IMR-90 (cell line): ENCODE measurements at regions not wholly inside any gene's neighbourhood (a gene's known extent, or its start where the extent isn't known, plus 50 kb on each side); places are given as distances from the start of the nearest gene placed in this dataset.

ENCODE experiments used
- ATAC-seq: fragments of 200-7000 bp; cut with Tn5 transposase; 2 replicates; pipeline ENCODE4 v1.9.1; 2020; ENCODE audit warnings: low read depth, mild to moderate bottlenecking, moderate library complexity
- BruUV-seq: library from RNA; stranded (reverse); fragments of 400-500 nt; replicated peaks from 2 replicates; lab custom pipeline; 2021; lab: Mats Ljungman, UMichigan
- CTCF ChIA-PET: fragments of 300-600 bp; formaldehyde crosslinking; extraction: SDS; loops from one replicate; lab custom pipeline; 2021; ENCODE audit warnings: antibody characterized with exemption; lab: Yijun Ruan, JAX
- POLR2A ChIA-PET: fragments of 300-600 bp; sonication (Branson Sonifier 250); formaldehyde crosslinking; loops from one replicate; lab custom pipeline; 2022; ENCODE audit warnings: antibody characterized with exemption; ENCODE audit not compliant: unreplicated experiment; lab: Charles Lee
- DNase-seq: peaks from one replicate; pipeline ENCODE4 v3.0.0; 2013
- H2AFZ ChIP-seq: replicated peaks from 2 replicates; pipeline ENCODE3; 2013; ENCODE audit warnings: low read length, mild to moderate bottlenecking; ENCODE audit not compliant: poor library complexity
- H2AK5ac ChIP-seq: 2 replicates; pipeline ENCODE4 v1.6.1; 2013; ENCODE audit warnings: low read depth, low read length, inconsistent platforms
- H2AK9ac ChIP-seq: replicated peaks from 2 replicates; pipeline ENCODE3; 2013; ENCODE audit warnings: mild to moderate bottlenecking, low read depth, low read length, moderate library complexity; ENCODE audit not compliant: poor library complexity
- H2BK120ac ChIP-seq: 2 replicates; pipeline ENCODE4 v1.6.1; 2013; ENCODE audit warnings: low read depth, low read length, inconsistent platforms
- H2BK15ac ChIP-seq: 3 replicates; pipeline ENCODE4 v1.6.1; 2013; ENCODE audit warnings: low read depth, low read length, inconsistent platforms
- H2BK20ac ChIP-seq: 2 replicates; pipeline ENCODE4 v1.6.1; 2013; ENCODE audit warnings: low read depth, mild to moderate bottlenecking, inconsistent platforms, low read length, moderate library complexity
- H2BK5ac ChIP-seq: 2 replicates; pipeline ENCODE4 v1.6.1; 2013; ENCODE audit warnings: mild to moderate bottlenecking, low read depth, low read length, inconsistent platforms; ENCODE audit not compliant: poor library complexity, severe bottlenecking
- H3K14ac ChIP-seq: replicated peaks from 2 replicates; pipeline ENCODE4 v1.6.1; 2013; ENCODE audit warnings: low read depth, low read length, inconsistent platforms
- H3K18ac ChIP-seq: 2 replicates; pipeline ENCODE4 v1.6.1; 2013; ENCODE audit warnings: low read depth, low read length, control low read depth
- H3K23ac ChIP-seq: 2 replicates; pipeline ENCODE4 v1.6.1; 2013; ENCODE audit warnings: low read depth, low read length, inconsistent platforms
- H3K27ac ChIP-seq: 2 replicates; pipeline ENCODE4 v1.5.1; 2013; ENCODE audit warnings: mild to moderate bottlenecking, control low read depth, low read length; ENCODE audit not compliant: insufficient read depth
- H3K27me3 ChIP-seq: 2 replicates; pipeline ENCODE4 v1.6.1; 2013; ENCODE audit warnings: low read length; ENCODE audit not compliant: control insufficient read depth, insufficient read depth
- H3K36me3 ChIP-seq: 2 replicates; pipeline ENCODE4 v1.6.1; 2013; ENCODE audit warnings: low read length, mixed read lengths; ENCODE audit not compliant: control insufficient read depth, insufficient read depth
- H3K4ac ChIP-seq: 2 replicates; pipeline ENCODE4 v1.6.1; 2013; ENCODE audit warnings: low read depth, low read length, inconsistent platforms
- H3K4me1 ChIP-seq: 2 replicates; pipeline ENCODE4 v1.6.1; 2013; ENCODE audit warnings: low read length, mixed read lengths; ENCODE audit not compliant: control insufficient read depth, insufficient read depth
- H3K4me2 ChIP-seq: 2 replicates; pipeline ENCODE4 v1.6.1; 2013; ENCODE audit warnings: low read depth, mild to moderate bottlenecking, control low read depth, low read length, moderate library complexity
- H3K4me3 ChIP-seq: 2 replicates; pipeline ENCODE4 v1.5.1; 2013; ENCODE audit warnings: low read depth, mild to moderate bottlenecking, control low read depth, low read length, moderate library complexity; ENCODE audit not compliant: insufficient read depth
- H3K56ac ChIP-seq: 2 replicates; pipeline ENCODE4 v1.6.1; 2013; ENCODE audit warnings: low read length, inconsistent platforms; ENCODE audit not compliant: insufficient read depth; ENCODE audit errors: extremely low read depth
- H3K79me1 ChIP-seq, 2 experiments: 2 replicates each; pipeline ENCODE4 v1.6.1; 2013; ENCODE audit warnings: low read length in 2 of 2, inconsistent platforms in 1 of 2, low read depth in 1 of 2
- H3K9ac ChIP-seq: 2 replicates; pipeline ENCODE4 v1.6.1; 2013; ENCODE audit warnings: low read depth, low read length, control low read depth
- H3K9me1 ChIP-seq: 2 replicates; pipeline ENCODE4 v1.6.1; 2013; ENCODE audit warnings: low read length, inconsistent platforms; ENCODE audit not compliant: insufficient read depth
- H3K9me3 ChIP-seq: 2 replicates; pipeline ENCODE4 v1.6.1; 2013; ENCODE audit warnings: low read length; ENCODE audit not compliant: control insufficient read depth, insufficient read depth
- H4K20me1 ChIP-seq: 2 replicates; pipeline ENCODE4 v1.6.1; 2013; ENCODE audit warnings: low read length, inconsistent platforms; ENCODE audit not compliant: insufficient read depth
- H4K5ac ChIP-seq: 2 replicates; pipeline ENCODE4 v1.6.1; 2013; ENCODE audit warnings: mild to moderate bottlenecking, low read depth, low read length, control low read depth
- H4K8ac ChIP-seq, 2 experiments: 2 replicates each; pipeline ENCODE4 v1.6.1; 2013; ENCODE audit warnings: low read depth in 2 of 2, low read length in 2 of 2, control low read depth in 1 of 2, inconsistent platforms in 1 of 2
- H4K91ac ChIP-seq: 2 replicates; pipeline ENCODE4 v1.6.1; 2013; ENCODE audit warnings: low read depth, low read length, inconsistent platforms; ENCODE audit not compliant: insufficient read depth
- CEBPB ChIP-seq: IDR thresholded peaks from 2 replicates; pipeline ENCODE4 v1.6.1; 2012; ENCODE audit warnings: low read depth, low read length, improper control_type of control experiment
- CHD1 ChIP-seq: IDR thresholded peaks from 2 replicates; pipeline ENCODE4 v1.6.1; 2012; ENCODE audit warnings: low read depth, low read length, improper control_type of control experiment
- FOS ChIP-seq: fragments of 150-350 bp; IDR thresholded peaks from 2 replicates; pipeline ENCODE4 v1.6.1; 2016; ENCODE audit warnings: low read depth, low read length
- MAFK ChIP-seq: IDR thresholded peaks from 2 replicates; pipeline ENCODE4 v1.6.1; 2012; ENCODE audit warnings: low read depth, low read length, improper control_type of control experiment
- NFE2L2 ChIP-seq: fragments of 150-350 bp; IDR thresholded peaks from 2 replicates; pipeline ENCODE4 v1.6.1; 2016; ENCODE audit warnings: low read depth, mild to moderate bottlenecking, low read length
- POLR2A ChIP-seq: IDR thresholded peaks from 2 replicates; pipeline ENCODE4 v1.6.1; 2012; ENCODE audit warnings: mild to moderate bottlenecking, low read depth, low read length
- RAD21 ChIP-seq: IDR thresholded peaks from 2 replicates; pipeline ENCODE4 v1.6.1; 2012; ENCODE audit warnings: low read length, improper control_type of control experiment
- RFX5 ChIP-seq: IDR thresholded peaks from 2 replicates; pipeline ENCODE4 v1.8.0; 2012; ENCODE audit warnings: low read depth, mild to moderate bottlenecking, low read length, moderate library complexity
- SMC3 ChIP-seq: fragments of 150-350 bp; IDR thresholded peaks from 2 replicates; pipeline ENCODE4 v1.6.1; 2016; ENCODE audit warnings: low read depth, mild to moderate bottlenecking, antibody characterized with exemption, low read length, moderate library complexity
- WGBS, 2 experiments: methylation state at CpG; one replicate each; pipeline versions ENCODE4 v1.1.5 to v1.1.7; 2013; ENCODE audit warnings: missing lambda C conversion rate in 2 of 2; ENCODE audit not compliant: insufficient read length in 1 of 2; ENCODE audit errors: extremely low coverage in 2 of 2; 5-methylcytosine and 5-hydroxymethylcytosine counted together
- dilution Hi-C: fragments of 300-500 bp; cut with HindIII; formaldehyde crosslinking; loops from one replicate; pipeline ENCODE4 v1.14.3; 2018; ENCODE audit warnings: low sequenced_read_pairs; ENCODE audit not compliant: unreplicated experiment
- in situ Hi-C: fragments of 300-500 bp; cut with MboI; formaldehyde crosslinking; loops from 3 replicates; pipeline ENCODE4 v1.14.3; 2019; ENCODE audit warnings: low sequenced_read_pairs, inconsistent platforms, mixed read lengths
- intact Hi-C: fragments of 100-400 bp; cut with micrococcal nuclease; formaldehyde crosslinking; loops from 2 replicates; pipeline ENCODE4 v1.10.0; 2022
- TF ChIP-seq, protein P1 (sequence below): fragments of 150-350 bp; IDR thresholded peaks from 2 replicates; pipeline ENCODE4 v1.6.1; 2017; ENCODE audit warnings: mild to moderate bottlenecking, antibody characterized with exemption, low read length, low read depth
- TF ChIP-seq, protein P2 (sequence below): fragments of 150-350 bp; IDR thresholded peaks from 2 replicates; pipeline ENCODE4 v1.6.1; 2016; ENCODE audit warnings: low read depth, mild to moderate bottlenecking, low read length, moderate library complexity, borderline replicate concordance

DNA sequence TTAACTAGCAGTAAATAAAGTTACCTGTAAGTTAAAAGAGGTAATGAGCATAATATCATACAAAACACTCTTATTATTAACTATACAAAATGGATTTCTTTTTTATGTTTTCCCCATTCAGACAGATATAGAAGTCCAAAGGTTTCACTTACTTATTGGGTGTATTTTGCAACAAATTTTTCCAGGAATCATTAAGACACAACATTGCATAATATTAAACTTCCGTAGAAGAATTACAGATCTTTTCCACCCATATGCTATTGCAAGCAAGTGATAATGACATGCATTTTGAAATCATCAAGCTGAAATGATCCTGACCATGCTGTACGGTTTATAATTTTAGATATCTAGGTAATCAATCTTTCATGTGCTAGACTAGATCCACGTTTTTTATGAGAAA lies 957.0 kb downstream of the NCAM2 start:
- Histone ChIP-seq H3K27me3 (no peaks in the 10 kb centered on the region), H4K8ac (no peak overlapping the region), H3K36me3 (no peaks in the 10 kb centered on the region), H3K56ac (no peak overlapping the region), H3K9me3 (peaks cover 3% of the 10 kb centered on the region; the same call in 1 of the 2 replicates), H3K4me1 (no peaks in the 10 kb centered on the region), H2AK5ac (no peak overlapping the region), H4K5ac (no peak overlapping the region), H3K9me1 (no peaks in the 10 kb centered on the region), H3K4me2 (no peak overlapping the region), H3K4me3 (no peak overlapping the region), H2BK20ac (no peak overlapping the region), H3K9ac (no peak overlapping the region), H2BK120ac (no peak overlapping the region), H2BK5ac (no peak overlapping the region), H2AFZ (no peak overlapping the region), H4K91ac (no peak overlapping the region), H3K4ac (no peak overlapping the region), H3K27ac (no peak overlapping the region), H2AK9ac (no peak overlapping the region), H2BK15ac (no peak overlapping the region), H3K18ac (no peak overlapping the region), H3K79me1 (no peaks in the 10 kb centered on the region), H3K14ac (no peak overlapping the region), H3K23ac (no peak overlapping the region), H4K20me1 (no peaks in the 10 kb centered on the region)
- dilution Hi-C loops (no loop called here), in situ Hi-C loops (no loop called here), intact Hi-C loops (no loop called here)
- WGBS, 2 experiments = no CpG with 5 or more reads among the region's 3 CpGs
- TF ChIP-seq CHD1 = no peak
- no peak for TF ChIP-seq CEBPB
- TF ChIP-seq RFX5 = no peak
- no peak for TF ChIP-seq RAD21
- no peak for TF ChIP-seq POLR2A
- no peak for TF ChIP-seq MAFK
- TF ChIP-seq, protein P1, sequence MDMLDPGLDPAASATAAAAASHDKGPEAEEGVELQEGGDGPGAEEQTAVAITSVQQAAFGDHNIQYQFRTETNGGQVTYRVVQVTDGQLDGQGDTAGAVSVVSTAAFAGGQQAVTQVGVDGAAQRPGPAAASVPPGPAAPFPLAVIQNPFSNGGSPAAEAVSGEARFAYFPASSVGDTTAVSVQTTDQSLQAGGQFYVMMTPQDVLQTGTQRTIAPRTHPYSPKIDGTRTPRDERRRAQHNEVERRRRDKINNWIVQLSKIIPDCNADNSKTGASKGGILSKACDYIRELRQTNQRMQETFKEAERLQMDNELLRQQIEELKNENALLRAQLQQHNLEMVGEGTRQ = no peak
- TF ChIP-seq, protein P2, sequence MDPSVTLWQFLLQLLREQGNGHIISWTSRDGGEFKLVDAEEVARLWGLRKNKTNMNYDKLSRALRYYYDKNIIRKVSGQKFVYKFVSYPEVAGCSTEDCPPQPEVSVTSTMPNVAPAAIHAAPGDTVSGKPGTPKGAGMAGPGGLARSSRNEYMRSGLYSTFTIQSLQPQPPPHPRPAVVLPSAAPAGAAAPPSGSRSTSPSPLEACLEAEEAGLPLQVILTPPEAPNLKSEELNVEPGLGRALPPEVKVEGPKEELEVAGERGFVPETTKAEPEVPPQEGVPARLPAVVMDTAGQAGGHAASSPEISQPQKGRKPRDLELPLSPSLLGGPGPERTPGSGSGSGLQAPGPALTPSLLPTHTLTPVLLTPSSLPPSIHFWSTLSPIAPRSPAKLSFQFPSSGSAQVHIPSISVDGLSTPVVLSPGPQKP = no peak
- TF ChIP-seq FOS = no peak
- TF ChIP-seq NFE2L2 = no peak
- TF ChIP-seq SMC3 = no peak
- ChIA-PET POLR2A (no interaction called here), CTCF (no interaction called here)
- DNase-seq (no peak), ATAC-seq (no peak)
- no TSS peak for BruUV-seq
